H1 (cell line): ENCODE measurements at regions not wholly inside any gene's neighbourhood (a gene's known extent, or its start where the extent isn't known, plus 50 kb on each side); places are given as distances from the start of the nearest gene placed in this dataset.

Experiments used
- CTCF ChIA-PET: fragments of 300-600 bp; sonication (Branson Sonifier 250); formaldehyde crosslinking; loops from one replicate; lab custom pipeline; 2021; ENCODE audit not compliant: partially characterized antibody; lab: Charles Lee
- POLR2A ChIA-PET: fragments of 300-600 bp; sonication (Branson Sonifier 250); formaldehyde crosslinking; loops from one replicate; lab custom pipeline; 2021; ENCODE audit warnings: inconsistent platforms; ENCODE audit not compliant: partially characterized antibody; lab: Charles Lee
- DNase-seq, 2 experiments: peaks; one replicate each; pipeline versions ENCODE4 v3.0.0 to v3.0.0-alpha.2; 2010 to 2022; ENCODE audit warnings: low spot score in 2 of 2, low read depth in 1 of 2, mixed read lengths in 1 of 2
- FAIRE-seq: peaks from 2 replicates; lab custom pipeline; 2011; peaks lifted over from hg19 to GRCh38; lab: Jason Lieb, UNC
- H2AFZ ChIP-seq: 2 replicates; pipeline ENCODE4 v1.8.1; 2012; ENCODE audit warnings: low read length, inconsistent platforms
- H2AK5ac ChIP-seq: 2 replicates; pipeline ENCODE4 v1.6.1; 2013; ENCODE audit warnings: low read depth, low read length
- H2BK120ac ChIP-seq: replicated peaks from 2 replicates; pipeline ENCODE3; 2013; ENCODE audit warnings: low read depth, low read length, inconsistent platforms
- H2BK12ac ChIP-seq: 2 replicates; pipeline ENCODE4 v1.6.1; 2013; ENCODE audit warnings: low read depth, low read length
- H2BK15ac ChIP-seq: 2 replicates; pipeline ENCODE4 v1.6.1; 2013; ENCODE audit warnings: low read length
- H2BK20ac ChIP-seq: 2 replicates; pipeline ENCODE4 v1.6.1; 2013; ENCODE audit warnings: low read length
- H2BK5ac ChIP-seq: 2 replicates; pipeline ENCODE4 v1.6.1; 2013; ENCODE audit warnings: low read depth, low read length
- H3K14ac ChIP-seq: 2 replicates; pipeline ENCODE4 v1.6.1; 2013; ENCODE audit warnings: inconsistent platforms; ENCODE audit not compliant: insufficient read length
- H3K18ac ChIP-seq: 2 replicates; pipeline ENCODE4 v1.6.1; 2013; ENCODE audit warnings: low read length; ENCODE audit errors: extremely low read depth
- H3K23ac ChIP-seq: 2 replicates; pipeline ENCODE4 v1.6.1; 2013; ENCODE audit warnings: inconsistent platforms; ENCODE audit not compliant: insufficient read length
- H3K23me2 ChIP-seq: 2 replicates; pipeline ENCODE4 v1.6.1; 2013; ENCODE audit warnings: low read depth, low read length
- H3K27ac ChIP-seq: 2 replicates; pipeline ENCODE4 v1.6.1; 2011; ENCODE audit warnings: low read depth, low read length, inconsistent platforms
- H3K27me3 ChIP-seq, 4 experiments: replicated peaks in 1 of 4; 1 replicate in 1 of 4; 2 replicates in 3 of 4; pipeline versions ENCODE4 v1.6.1 to v1.8.1; 2011 to 2013; ENCODE audit warnings: low read length in 3 of 4, mild to moderate bottlenecking in 3 of 4, inconsistent platforms in 2 of 4, mixed read lengths in 2 of 4, moderate library complexity in 1 of 4; ENCODE audit not compliant: control insufficient read depth in 3 of 4, insufficient read depth in 3 of 4; ENCODE audit errors: extremely low read depth in 1 of 4
- H3K36me3 ChIP-seq, 4 experiments: 2 replicates each; pipeline versions ENCODE4 v1.6.1 to v1.8.1; 2011 to 2013; ENCODE audit warnings: mild to moderate bottlenecking in 4 of 4, low read length in 3 of 4, moderate library complexity in 2 of 4, control low read depth in 1 of 4, inconsistent platforms in 1 of 4; ENCODE audit not compliant: insufficient read depth in 4 of 4, control insufficient read depth in 2 of 4
- H3K4ac ChIP-seq: replicated peaks from 2 replicates; pipeline ENCODE3; 2013; ENCODE audit warnings: low read length, low read depth, mixed read lengths, inconsistent platforms; ENCODE audit not compliant: insufficient read length
- H3K4me1 ChIP-seq, 4 experiments: replicated peaks in 1 of 4; 1 replicate in 1 of 4; 2 replicates in 3 of 4; pipeline versions ENCODE4 v1.6.1 to v1.8.1; 2011 to 2013; ENCODE audit warnings: low read length in 3 of 4, inconsistent platforms in 2 of 4, mixed read lengths in 1 of 4; ENCODE audit not compliant: insufficient read depth in 4 of 4, control insufficient read depth in 3 of 4
- H3K4me2 ChIP-seq, 2 experiments: 2 replicates each; pipeline versions ENCODE4 v1.6.1 to v1.8.1; 2011 to 2013; ENCODE audit warnings: low read depth in 2 of 2, low read length in 2 of 2, control low read depth in 1 of 2, inconsistent platforms in 1 of 2, mild to moderate bottlenecking in 1 of 2; ENCODE audit not compliant: insufficient read depth in 1 of 2
- H3K4me3 ChIP-seq, 4 experiments: fragments of 200-600, 300-600 bp in 1 of 4; sonication (generic), shearing (Covaris generic), sonication (Bioruptor Twin) in 1 of 4; 2 replicates each; pipeline versions ENCODE4 v1.5.1 to v1.8.1; 2011 to 2016; ENCODE audit warnings: low read length in 4 of 4, low read depth in 3 of 4, control low read depth in 2 of 4, inconsistent platforms in 2 of 4, mild to moderate bottlenecking in 2 of 4, mixed read lengths in 1 of 4, moderate library complexity in 1 of 4; ENCODE audit not compliant: insufficient read depth in 2 of 4; ENCODE audit errors: extremely low read depth in 1 of 4
- H3K56ac ChIP-seq: replicated peaks from 2 replicates; pipeline ENCODE3; 2013; ENCODE audit warnings: low read depth, mild to moderate bottlenecking, mixed read lengths, low read length, inconsistent platforms; ENCODE audit not compliant: insufficient read length
- H3K79me1 ChIP-seq: 2 replicates; pipeline ENCODE4 v1.6.1; 2013; ENCODE audit warnings: low read depth, low read length, control low read depth
- H3K79me2 ChIP-seq, 2 experiments: 2 replicates each; pipeline versions ENCODE4 v1.6.1 to v1.8.1; 2012 to 2013; ENCODE audit warnings: low read length in 2 of 2, mild to moderate bottlenecking in 2 of 2, inconsistent platforms in 1 of 2; ENCODE audit not compliant: insufficient read depth in 2 of 2, control insufficient read depth in 1 of 2
- H3K9ac ChIP-seq, 4 experiments: replicated peaks in 1 of 4; 1 replicate in 1 of 4; 2 replicates in 3 of 4; pipeline versions ENCODE4 v1.6.1 to v1.8.1; 2011 to 2013; ENCODE audit warnings: low read depth in 3 of 4, low read length in 3 of 4, control low read depth in 2 of 4, mild to moderate bottlenecking in 2 of 4, moderate library complexity in 2 of 4, inconsistent platforms in 1 of 4; ENCODE audit errors: extremely low read depth in 1 of 4
- H3K9me3 ChIP-seq, 2 experiments: 2 replicates each; pipeline versions ENCODE4 v1.6.1 to v1.8.1; 2012 to 2013; ENCODE audit warnings: mild to moderate bottlenecking in 2 of 2, moderate library complexity in 2 of 2, control low read depth in 1 of 2, inconsistent platforms in 1 of 2, low read depth in 1 of 2, low read length in 1 of 2, mixed read lengths in 1 of 2; ENCODE audit not compliant: insufficient read depth in 2 of 2
- H4K20me1 ChIP-seq, 2 experiments: replicated peaks in 1 of 2; 2 replicates each; pipeline versions ENCODE3 to v1.8.1; 2011 to 2013; ENCODE audit warnings: inconsistent platforms in 2 of 2, low read length in 2 of 2, mild to moderate bottlenecking in 1 of 2; ENCODE audit not compliant: insufficient read depth in 2 of 2, control insufficient read depth in 1 of 2
- H4K5ac ChIP-seq: 2 replicates; pipeline ENCODE4 v1.6.1; 2013; ENCODE audit warnings: low read length, low read depth, mixed read lengths, inconsistent platforms; ENCODE audit not compliant: insufficient read length
- H4K8ac ChIP-seq: 2 replicates; pipeline ENCODE4 v1.8.0; 2013; ENCODE audit warnings: mild to moderate bottlenecking, moderate library complexity, low read length, inconsistent platforms; ENCODE audit not compliant: insufficient read depth; ENCODE audit errors: extremely low read depth
- H4K91ac ChIP-seq: replicated peaks from 2 replicates; pipeline ENCODE3; 2013; ENCODE audit warnings: low read length, mixed read lengths, inconsistent platforms; ENCODE audit not compliant: insufficient read length
- BACH1 ChIP-seq: IDR thresholded peaks from 2 replicates; pipeline ENCODE4 v1.6.1; 2012; ENCODE audit warnings: low read length, improper control_type of control experiment
- CHD1 ChIP-seq: IDR thresholded peaks from 2 replicates; pipeline ENCODE4 v1.6.1; 2012; ENCODE audit warnings: low read depth, low read length, improper control_type of control experiment
- CREB1 ChIP-seq: IDR thresholded peaks from 2 replicates; pipeline ENCODE4 v1.6.1; 2012; ENCODE audit warnings: inconsistent platforms
- EGR1 ChIP-seq: IDR thresholded peaks from 2 replicates; pipeline ENCODE4 v1.6.1; 2011; ENCODE audit warnings: low read depth, low read length, borderline replicate concordance
- HDAC6 ChIP-seq: IDR thresholded peaks from one replicate; pipeline ENCODE4 v1.7.1; 2012; ENCODE audit warnings: low read depth, mild to moderate bottlenecking, inconsistent platforms, low read length, moderate library complexity
- NANOG ChIP-seq: IDR thresholded peaks from 2 replicates; pipeline ENCODE4 v1.6.1; 2011; ENCODE audit warnings: low read length, low read depth, mild to moderate bottlenecking, inconsistent platforms; ENCODE audit not compliant: insufficient read depth, poor library complexity, severe bottlenecking
- RBBP5 ChIP-seq: IDR thresholded peaks from 2 replicates; pipeline ENCODE4 v1.7.1; 2012; ENCODE audit warnings: low read depth, mild to moderate bottlenecking, inconsistent platforms, low read length, moderate library complexity, borderline replicate concordance
- TBP ChIP-seq: IDR thresholded peaks from 2 replicates; pipeline ENCODE4 v1.6.1; 2011; ENCODE audit warnings: low read depth, low read length, improper control_type of control experiment
- TEAD4 ChIP-seq: IDR thresholded peaks from 2 replicates; pipeline ENCODE4 v1.6.1; 2012; ENCODE audit warnings: low read depth, low read length, inconsistent platforms, mixed read lengths
- WGBS, 2 experiments: shearing (Covaris generic) in 1 of 2; methylation state at CpG; one replicate each; pipeline versions ENCODE4 v1.1.6 to v1.1.7; 2013 to 2015; ENCODE audit warnings: low lambda C conversion rate in 2 of 2, mixed read lengths in 2 of 2, inconsistent platforms in 1 of 2, low coverage in 1 of 2, missing lambda C conversion rate in 1 of 2; ENCODE audit not compliant: insufficient replicate concordance in 2 of 2, insufficient coverage in 1 of 2, insufficient read length in 1 of 2; ENCODE audit errors: extremely low coverage in 1 of 2, missing lambda C conversion rate in 1 of 2; 5-methylcytosine and 5-hydroxymethylcytosine counted together

DNA sequence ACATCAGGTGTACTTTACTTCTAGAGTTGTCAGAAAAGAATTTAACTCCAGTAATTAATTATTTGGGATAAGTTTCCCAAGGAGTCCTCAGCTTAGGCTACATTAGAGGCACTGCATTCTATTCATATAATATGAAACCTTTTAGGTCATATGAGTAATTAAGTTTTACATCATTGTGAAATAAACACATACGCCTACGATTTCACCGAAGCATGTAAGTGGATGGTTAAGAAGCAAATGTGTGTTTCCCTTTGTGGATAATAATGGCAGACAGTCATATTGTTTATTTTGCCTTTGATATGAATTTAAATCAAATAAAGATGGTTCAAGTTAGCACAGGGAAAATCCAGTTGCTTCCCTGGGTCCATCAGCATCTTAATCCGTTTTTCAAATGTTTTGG is 535.9 kb upstream of the ATP11B start:
- no peak overlapping the region for H3K9ac ChIP-seq
- H3K4ac ChIP-seq, result no peak overlapping the region
- 90% methylated on average over 4 of the region's 4 CpGs; no CpG with 5 or more reads in 1 of the 2 experiments for WGBS, 2 experiments
- no peaks in the 10 kb centered on the region for H3K27me3 ChIP-seq
- peaks cover 0 to 4% (median 2%) of the 10 kb centered on the region in 4 experiments; a peak in 3 of 7 replicates for H3K4me1 ChIP-seq
- H4K8ac ChIP-seq, result no peak overlapping the region
- no peaks in the 10 kb centered on the region for H3K36me3 ChIP-seq
- POLR2A ChIA-PET, result no interaction called here
- no peak overlapping the region for H3K4me2 ChIP-seq
- no peak overlapping the region for H2AFZ ChIP-seq
- no peak overlapping the region for H2AK5ac ChIP-seq
- no peaks in the 10 kb centered on the region for H3K9me3 ChIP-seq
- H2BK20ac ChIP-seq, result no peak overlapping the region
- no peak overlapping the region for H2BK12ac ChIP-seq
- no peak overlapping the region for H3K56ac ChIP-seq
- H3K27ac ChIP-seq, result no peak overlapping the region
- no peak overlapping the region for H4K5ac ChIP-seq
- no peaks in the 10 kb centered on the region for H3K23me2 ChIP-seq
- H3K18ac ChIP-seq, result no peak overlapping the region
- TF ChIP-seq TBP, result no peak
- no peak for TF ChIP-seq HDAC6
- no peak for TF ChIP-seq NANOG
- no peak for TF ChIP-seq EGR1
- no peak for TF ChIP-seq BACH1
- TF ChIP-seq RBBP5, result no peak
- TF ChIP-seq TEAD4, result no peak
- TF ChIP-seq CHD1, result no peak
- TF ChIP-seq CREB1, result no peak
- H3K79me1 ChIP-seq, result no peaks in the 10 kb centered on the region
- H3K79me2 ChIP-seq, result no peaks in the 10 kb centered on the region
- H2BK5ac ChIP-seq, result no peak overlapping the region
- H3K14ac ChIP-seq, result no peak overlapping the region
- H2BK15ac ChIP-seq, result no peak overlapping the region
- H4K20me1 ChIP-seq, result no peaks in the 10 kb centered on the region
- H3K4me3 ChIP-seq, result no peak overlapping the region
- no peak overlapping the region for H3K23ac ChIP-seq
- DNase-seq (no peak), FAIRE-seq (no peak)
- H4K91ac ChIP-seq, result no peak overlapping the region
- H2BK120ac ChIP-seq, result no peak overlapping the region
- CTCF ChIA-PET, result no interaction called here
